ENCODE measurements at regions not wholly inside any gene's neighbourhood (a gene's known extent, or its start where the extent isn't known, plus 50 kb on each side); places are given as distances from the start of the nearest gene placed in this dataset.

GRCh38 chr18:64876833-64877232, 727.9 kb upstream of the LINC00305 start:
- peak; percentile 86 for TF ChIP-seq SPI1 (IDR thresholded peaks at IDR 0.05; ENCODE audit: borderline replicate concordance, low read depth)
- no peak for TF ChIP-seq POLR2AphosphoS5 (IDR thresholded peaks at IDR 0.05; ENCODE audit: low read depth)
- Histone ChIP-seq H3K4me3 (replicated peaks; ENCODE audit: insufficient read depth, low read length) (no peak overlapping the region), H3K27ac (replicated peaks) (no peak overlapping the region), H3K27me3 (ENCODE audit: insufficient read depth, poor library complexity, severe bottlenecking) (no peaks in the 10 kb centered on the region)
- peak in 1 of 2 experiments; percentile 49 for DNase-seq (ENCODE audit: low read depth in 1 of 2, low spot score in 1 of 2)

- no peak overlapping the region for H3K4me3 ChIP-seq (replicated peaks; ENCODE audit: insufficient read depth, low read length)
- TF ChIP-seq POLR2AphosphoS5 (IDR thresholded peaks at IDR 0.05; ENCODE audit: low read depth) (no peak), CTCF (IDR thresholded peaks at IDR 0.05; ENCODE audit: insufficient read depth, low read length) (no peak), SPI1 (IDR thresholded peaks at IDR 0.05; ENCODE audit: borderline replicate concordance, low read depth) (no peak)
- no peak for DNase-seq (ENCODE audit: low read depth in 1 of 2, low spot score in 1 of 2)
Observed at GRCh38 chr18:64872710-64873458, 724.0 kb upstream of the LINC00305 start.

GRCh38 chr18:64854112-64854511, 705.2 kb upstream of the LINC00305 start:
- DNase-seq (ENCODE audit: low read depth in 1 of 2, low spot score in 1 of 2) = no peak
- H3K27ac ChIP-seq (replicated peaks) = no peak overlapping the region
- no peak overlapping the region for H3K4me3 ChIP-seq (replicated peaks; ENCODE audit: insufficient read depth, low read length)
- no peak for TF ChIP-seq CTCF (IDR thresholded peaks at IDR 0.05; ENCODE audit: insufficient read depth, low read length)
- TF ChIP-seq REST (IDR thresholded peaks at IDR 0.05; ENCODE audit: insufficient replicate concordance, low read depth) = no peak
- TF ChIP-seq GABPA (IDR thresholded peaks at IDR 0.05; ENCODE audit: low read depth) = no peak
- no peak for TF ChIP-seq POLR2AphosphoS5 (IDR thresholded peaks at IDR 0.05; ENCODE audit: low read depth)
- no peak for TF ChIP-seq SPI1 (IDR thresholded peaks at IDR 0.05; ENCODE audit: borderline replicate concordance, low read depth)
- no peaks in the 10 kb centered on the region for H3K27me3 ChIP-seq (ENCODE audit: insufficient read depth, poor library complexity, severe bottlenecking)

More at GRCh38 chr18:64872710-64873458, 724.0 kb upstream of the LINC00305 start:
- no peak overlapping the region for H3K27ac ChIP-seq (replicated peaks)
- no peaks in the 10 kb centered on the region for H3K27me3 ChIP-seq (ENCODE audit: insufficient read depth, poor library complexity, severe bottlenecking)

- H3K27ac ChIP-seq (replicated peaks) = no peak overlapping the region
- no peak for DNase-seq (ENCODE audit: low read depth in 1 of 2, low spot score in 1 of 2)
- H3K27me3 ChIP-seq (ENCODE audit: insufficient read depth, poor library complexity, severe bottlenecking) = no peaks in the 10 kb centered on the region
- no peak overlapping the region for H3K4me3 ChIP-seq (replicated peaks; ENCODE audit: insufficient read depth, low read length)
- TF ChIP-seq POLR2AphosphoS5 (IDR thresholded peaks at IDR 0.05; ENCODE audit: low read depth) (no peak), CTCF (IDR thresholded peaks at IDR 0.05; ENCODE audit: insufficient read depth, low read length) (no peak), REST (IDR thresholded peaks at IDR 0.05; ENCODE audit: insufficient replicate concordance, low read depth) (no peak), SPI1 (IDR thresholded peaks at IDR 0.05; ENCODE audit: borderline replicate concordance, low read depth) (no peak), GABPA (IDR thresholded peaks at IDR 0.05; ENCODE audit: low read depth) (no peak)
Observed at GRCh38 chr18:64852281-64852680, 703.4 kb upstream of the LINC00305 start.
